Activated CD4-positive, alpha-beta T cell treated with anti-CD3 and anti-CD28 coated beads, Interleukin-2, amount 50 U/mL, for 24 hours (primary cell): ENCODE measurements at regions not wholly inside any gene's neighbourhood (a gene's known extent, or its start where the extent isn't known, plus 50 kb on each side); places are given as distances from the start of the nearest gene placed in this dataset.

ENCODE experiments used
- DNase-seq, 2 donors: peaks; one replicate each; pipeline ENCODE4 v3.0.0-alpha.2; 2020; ENCODE audit warnings: low read depth in 1 of 2, low spot score in 1 of 2

GRCh38 chr12:66903782-66904396, 225.0 kb upstream of the GRIP1 start:
- no peak for DNase-seq

GRCh38 chr12:66905201-66905600, 226.3 kb upstream of the GRIP1 start:
- DNase-seq: no peak

GRCh38 chr12:66910366-66910974, 231.6 kb upstream of the GRIP1 start:
- DNase-seq: no peak

- no peak for DNase-seq
Measured at GRCh38 chr12:66915306-66915904, 236.5 kb upstream of the GRIP1 start.

GRCh38 chr12:66916189-66916588, 237.3 kb upstream of the GRIP1 start:
- DNase-seq: no peak

GRCh38 chr12:66919466-66919865, 240.6 kb upstream of the GRIP1 start:
- no peak for DNase-seq

GRCh38 chr12:66920205-66920604, 241.3 kb upstream of the GRIP1 start:
- DNase-seq: no peak

- no peak for DNase-seq
Measured at GRCh38 chr12:66921151-66921550, 242.3 kb upstream of the GRIP1 start.

GRCh38 chr12:66925083-66925482, 246.2 kb upstream of the GRIP1 start:
- DNase-seq: no peak

GRCh38 chr12:66929121-66929520, 250.2 kb upstream of the GRIP1 start:
- no peak for DNase-seq

- no peak for DNase-seq
Measured at GRCh38 chr12:66931091-66931490, 252.2 kb upstream of the GRIP1 start.

GRCh38 chr12:66932126-66932525, 253.2 kb upstream of the GRIP1 start:
- no peak for DNase-seq

- DNase-seq: no peak
Measured at GRCh38 chr12:66934302-66935062, 255.6 kb upstream of the GRIP1 start.

GRCh38 chr12:66941150-66941549, 262.3 kb upstream of the GRIP1 start:
- no peak for DNase-seq

GRCh38 chr12:66942741-66943465, 264.0 kb upstream of the GRIP1 start:
- DNase-seq: no peak

GRCh38 chr12:66944365-66944764, 265.5 kb upstream of the GRIP1 start:
- no peak for DNase-seq

- no peak for DNase-seq
Measured at GRCh38 chr12:66945189-66945817, 266.4 kb upstream of the GRIP1 start.

GRCh38 chr12:66947119-66947518, 268.2 kb upstream of the GRIP1 start:
- no peak for DNase-seq

- DNase-seq: no peak
Measured at GRCh38 chr12:66952668-66953067, 273.8 kb upstream of the GRIP1 start.

- no peak for DNase-seq
Measured at GRCh38 chr12:66956300-66956699, 277.4 kb upstream of the GRIP1 start.

- DNase-seq: no peak
Measured at GRCh38 chr12:66959276-66959675, 280.4 kb upstream of the GRIP1 start.
